GM23338 (cell line): ENCODE measurements at regions not wholly inside any gene's neighbourhood (a gene's known extent, or its start where the extent isn't known, plus 50 kb on each side); places are given as distances from the start of the nearest gene placed in this dataset.

Experiments used
- ATAC-seq: fragments of 200-7000 bp; cut with Tn5 transposase; 3 replicates; pipeline ENCODE4 v1.9.1; 2020
- DNase-seq: peaks from one replicate; pipeline ENCODE4 v3.0.0-alpha.2; 2015; ENCODE audit warnings: low spot score
- H2AFZ ChIP-seq: fragments of 200-600 bp; sonication (generic); 2 replicates; pipeline ENCODE4 v1.8.0; 2016; ENCODE audit warnings: antibody characterized with exemption, mild to moderate bottlenecking, moderate library complexity
- H3F3A ChIP-seq: fragments of 200-600 bp; sonication (generic); replicated peaks from 2 replicates; pipeline ENCODE4 v1.8.0; 2017; ENCODE audit warnings: antibody characterized with exemption, mixed run types, low read depth
- H3K27ac ChIP-seq: fragments of 200-600 bp; sonication (generic); 2 replicates; pipeline ENCODE4 v1.6.1; 2016; ENCODE audit warnings: low read depth
- H3K27me3 ChIP-seq: fragments of 200-600 bp; sonication (generic); 2 replicates; pipeline ENCODE4 v1.8.0; 2016; ENCODE audit warnings: mild to moderate bottlenecking, mixed run types, moderate library complexity; ENCODE audit not compliant: insufficient read depth
- H3K36me3 ChIP-seq: fragments of 200-600 bp; sonication (generic); 2 replicates; pipeline ENCODE4 v1.8.0; 2016; ENCODE audit warnings: mild to moderate bottlenecking; ENCODE audit not compliant: insufficient read depth
- H3K4me1 ChIP-seq: fragments of 200-600 bp; sonication (generic); 2 replicates; pipeline ENCODE4 v1.8.0; 2016; ENCODE audit warnings: mild to moderate bottlenecking, moderate library complexity; ENCODE audit not compliant: insufficient read depth
- H3K4me2 ChIP-seq: fragments of 200-600 bp; sonication (generic); 2 replicates; pipeline ENCODE4 v1.7.1; 2017; ENCODE audit warnings: mixed run types
- H3K4me3 ChIP-seq: fragments of 200-600 bp; sonication (generic); 2 replicates; pipeline ENCODE4 v1.6.1; 2016; ENCODE audit warnings: mixed run types
- H3K79me2 ChIP-seq: fragments of 200-600 bp; sonication (generic); replicated peaks from 2 replicates; pipeline ENCODE4 v1.8.0; 2017; ENCODE audit warnings: mild to moderate bottlenecking; ENCODE audit not compliant: insufficient read depth
- H3K9me2 ChIP-seq: fragments of 200-600 bp; sonication (generic); 2 replicates; pipeline ENCODE4 v1.8.0; 2017; ENCODE audit not compliant: insufficient read depth
- H4K20me1 ChIP-seq: fragments of 200-600 bp; sonication (generic); replicated peaks from 2 replicates; pipeline ENCODE4 v1.8.0; 2017; ENCODE audit warnings: mild to moderate bottlenecking; ENCODE audit not compliant: insufficient read depth
- H3K27ac Mint-ChIP-seq: 2 replicates; pipeline ENCODE4 v1.8.0; 2020; ENCODE audit warnings: inconsistent platforms, mild to moderate bottlenecking, moderate library complexity, mixed read lengths
- H3K27me3 Mint-ChIP-seq: 3 replicates; pipeline ENCODE4 v1.8.0; 2022; ENCODE audit warnings: low read depth, mild to moderate bottlenecking, moderate library complexity, mixed read lengths, inconsistent platforms; ENCODE audit not compliant: insufficient read depth, poor library complexity
- H3K36me3 Mint-ChIP-seq: 3 replicates; pipeline ENCODE4 v1.8.0; 2021; ENCODE audit warnings: low read depth, mild to moderate bottlenecking, inconsistent platforms, moderate library complexity, mixed read lengths
- H3K4me1 Mint-ChIP-seq: 3 replicates; pipeline ENCODE4 v1.8.0; 2020; ENCODE audit warnings: mild to moderate bottlenecking, inconsistent platforms, mixed read lengths
- H3K4me3 Mint-ChIP-seq: 3 replicates; pipeline ENCODE4 v1.8.0; 2021; ENCODE audit warnings: moderate library complexity, mild to moderate bottlenecking, inconsistent platforms, mixed read lengths
- H3K9me3 Mint-ChIP-seq: 3 replicates; pipeline ENCODE4 v1.8.0; 2020; ENCODE audit warnings: moderate library complexity, mild to moderate bottlenecking, inconsistent platforms, mixed read lengths
- CREB1 ChIP-seq: fragments of 250-450 bp; sonication (Bioruptor Pico); IDR thresholded peaks from 2 replicates; pipeline ENCODE4 v1.5.0; 2020; ENCODE audit warnings: low read depth, mild to moderate bottlenecking, moderate library complexity
- EZH2 ChIP-seq: fragments of 200-600 bp; sonication (generic); IDR thresholded peaks from one replicate; pipeline ENCODE4 v1.8.0; 2017; ENCODE audit warnings: antibody characterized with exemption, mild to moderate bottlenecking, low read depth; ENCODE audit not compliant: unreplicated experiment
- NANOG ChIP-seq: IDR thresholded peaks from 2 replicates; pipeline ENCODE4 v1.6.1; 2016; ENCODE audit warnings: antibody characterized with exemption, borderline replicate concordance
- STAT1 ChIP-seq: IDR thresholded peaks from one replicate; pipeline ENCODE4 v1.6.1; 2016; ENCODE audit warnings: antibody characterized with exemption; ENCODE audit not compliant: unreplicated experiment
- TF ChIP-seq, protein P1 (sequence below): fragments of 250-450 bp; sonication (Bioruptor Pico); IDR thresholded peaks from 2 replicates; pipeline ENCODE4 v1.5.0; 2020; ENCODE audit warnings: mild to moderate bottlenecking, moderate library complexity
- TF ChIP-seq, protein P2 (sequence below): IDR thresholded peaks from 2 replicates; pipeline ENCODE4 v1.6.1; 2016; ENCODE audit warnings: antibody characterized with exemption
- TF ChIP-seq, protein P3 (sequence below), 2 experiments: fragments of 200-600 bp in 1 of 2; sonication (generic) in 1 of 2; conservative IDR thresholded peaks; 2 replicates each; pipeline versions ENCODE4 v1.5.1 to v1.6.1; 2016 to 2017; ENCODE audit warnings: antibody characterized with exemption in 2 of 2, low read depth in 2 of 2, mild to moderate bottlenecking in 2 of 2, moderate library complexity in 1 of 2
- TF ChIP-seq, protein P4 (sequence below): IDR thresholded peaks from one replicate; pipeline ENCODE4 v1.6.1; 2018; ENCODE audit warnings: antibody characterized with exemption; ENCODE audit not compliant: unreplicated experiment

DNA sequence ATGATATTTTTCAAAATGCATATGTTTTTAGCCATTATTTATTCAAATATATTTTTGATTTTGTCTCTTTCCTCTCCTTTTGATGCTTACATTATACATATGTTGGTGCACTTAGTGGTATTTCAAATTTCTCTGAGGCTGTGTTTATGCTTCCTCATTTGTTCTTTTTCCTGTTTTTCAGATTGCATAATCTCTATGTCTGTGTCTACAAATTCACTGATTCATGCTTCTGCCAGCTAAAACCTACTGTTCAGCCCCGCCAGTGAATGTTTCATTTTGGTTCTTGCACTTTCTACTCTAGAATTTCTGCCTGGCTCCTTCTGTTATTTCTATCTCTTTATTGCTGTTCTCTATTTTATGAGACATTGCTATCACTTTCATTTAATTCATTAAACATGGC lies 951.7 kb upstream of the CNTNAP5 start (continued):
- TF ChIP-seq, protein P1, sequence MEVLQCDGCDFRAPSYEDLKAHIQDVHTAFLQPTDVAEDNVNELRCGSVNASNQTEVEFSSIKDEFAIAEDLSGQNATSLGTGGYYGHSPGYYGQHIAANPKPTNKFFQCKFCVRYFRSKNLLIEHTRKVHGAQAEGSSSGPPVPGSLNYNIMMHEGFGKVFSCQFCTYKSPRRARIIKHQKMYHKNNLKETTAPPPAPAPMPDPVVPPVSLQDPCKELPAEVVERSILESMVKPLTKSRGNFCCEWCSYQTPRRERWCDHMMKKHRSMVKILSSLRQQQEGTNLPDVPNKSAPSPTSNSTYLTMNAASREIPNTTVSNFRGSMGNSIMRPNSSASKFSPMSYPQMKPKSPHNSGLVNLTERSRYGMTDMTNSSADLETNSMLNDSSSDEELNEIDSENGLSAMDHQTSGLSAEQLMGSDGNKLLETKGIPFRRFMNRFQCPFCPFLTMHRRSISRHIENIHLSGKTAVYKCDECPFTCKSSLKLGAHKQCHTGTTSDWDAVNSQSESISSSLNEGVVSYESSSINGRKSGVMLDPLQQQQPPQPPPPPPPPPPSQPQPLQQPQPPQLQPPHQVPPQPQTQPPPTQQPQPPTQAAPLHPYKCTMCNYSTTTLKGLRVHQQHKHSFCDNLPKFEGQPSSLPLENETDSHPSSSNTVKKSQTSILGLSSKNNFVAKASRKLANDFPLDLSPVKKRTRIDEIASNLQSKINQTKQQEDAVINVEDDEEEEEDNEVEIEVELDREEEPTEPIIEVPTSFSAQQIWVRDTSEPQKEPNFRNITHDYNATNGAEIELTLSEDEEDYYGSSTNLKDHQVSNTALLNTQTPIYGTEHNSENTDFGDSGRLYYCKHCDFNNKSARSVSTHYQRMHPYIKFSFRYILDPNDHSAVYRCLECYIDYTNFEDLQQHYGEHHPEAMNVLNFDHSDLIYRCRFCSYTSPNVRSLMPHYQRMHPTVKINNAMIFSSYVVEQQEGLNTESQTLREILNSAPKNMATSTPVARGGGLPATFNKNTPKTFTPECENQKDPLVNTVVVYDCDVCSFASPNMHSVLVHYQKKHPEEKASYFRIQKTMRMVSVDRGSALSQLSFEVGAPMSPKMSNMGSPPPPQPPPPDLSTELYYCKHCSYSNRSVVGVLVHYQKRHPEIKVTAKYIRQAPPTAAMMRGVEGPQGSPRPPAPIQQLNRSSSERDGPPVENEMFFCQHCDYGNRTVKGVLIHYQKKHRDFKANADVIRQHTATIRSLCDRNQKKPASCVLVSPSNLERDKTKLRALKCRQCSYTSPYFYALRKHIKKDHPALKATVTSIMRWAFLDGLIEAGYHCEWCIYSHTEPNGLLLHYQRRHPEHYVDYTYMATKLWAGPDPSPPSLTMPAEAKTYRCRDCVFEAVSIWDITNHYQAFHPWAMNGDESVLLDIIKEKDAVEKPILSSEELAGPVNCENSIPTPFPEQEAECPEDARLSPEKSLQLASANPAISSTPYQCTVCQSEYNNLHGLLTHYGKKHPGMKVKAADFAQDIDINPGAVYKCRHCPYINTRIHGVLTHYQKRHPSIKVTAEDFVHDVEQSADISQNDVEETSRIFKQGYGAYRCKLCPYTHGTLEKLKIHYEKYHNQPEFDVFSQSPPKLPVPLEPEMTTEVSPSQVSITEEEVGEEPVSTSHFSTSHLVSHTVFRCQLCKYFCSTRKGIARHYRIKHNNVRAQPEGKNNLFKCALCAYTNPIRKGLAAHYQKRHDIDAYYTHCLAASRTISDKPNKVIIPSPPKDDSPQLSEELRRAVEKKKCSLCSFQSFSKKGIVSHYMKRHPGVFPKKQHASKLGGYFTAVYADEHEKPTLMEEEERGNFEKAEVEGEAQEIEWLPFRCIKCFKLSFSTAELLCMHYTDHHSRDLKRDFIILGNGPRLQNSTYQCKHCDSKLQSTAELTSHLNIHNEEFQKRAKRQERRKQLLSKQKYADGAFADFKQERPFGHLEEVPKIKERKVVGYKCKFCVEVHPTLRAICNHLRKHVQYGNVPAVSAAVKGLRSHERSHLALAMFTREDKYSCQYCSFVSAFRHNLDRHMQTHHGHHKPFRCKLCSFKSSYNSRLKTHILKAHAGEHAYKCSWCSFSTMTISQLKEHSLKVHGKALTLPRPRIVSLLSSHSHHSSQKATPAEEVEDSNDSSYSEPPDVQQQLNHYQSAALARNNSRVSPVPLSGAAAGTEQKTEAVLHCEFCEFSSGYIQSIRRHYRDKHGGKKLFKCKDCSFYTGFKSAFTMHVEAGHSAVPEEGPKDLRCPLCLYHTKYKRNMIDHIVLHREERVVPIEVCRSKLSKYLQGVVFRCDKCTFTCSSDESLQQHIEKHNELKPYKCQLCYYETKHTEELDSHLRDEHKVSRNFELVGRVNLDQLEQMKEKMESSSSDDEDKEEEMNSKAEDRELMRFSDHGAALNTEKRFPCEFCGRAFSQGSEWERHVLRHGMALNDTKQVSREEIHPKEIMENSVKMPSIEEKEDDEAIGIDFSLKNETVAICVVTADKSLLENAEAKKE (CRISPR knock-in tag) = no peak
- no peak for TF ChIP-seq STAT1
- no peak for TF ChIP-seq EZH2
- TF ChIP-seq NANOG = no peak
- TF ChIP-seq CREB1 (CRISPR knock-in tag) = no peak

DNA sequence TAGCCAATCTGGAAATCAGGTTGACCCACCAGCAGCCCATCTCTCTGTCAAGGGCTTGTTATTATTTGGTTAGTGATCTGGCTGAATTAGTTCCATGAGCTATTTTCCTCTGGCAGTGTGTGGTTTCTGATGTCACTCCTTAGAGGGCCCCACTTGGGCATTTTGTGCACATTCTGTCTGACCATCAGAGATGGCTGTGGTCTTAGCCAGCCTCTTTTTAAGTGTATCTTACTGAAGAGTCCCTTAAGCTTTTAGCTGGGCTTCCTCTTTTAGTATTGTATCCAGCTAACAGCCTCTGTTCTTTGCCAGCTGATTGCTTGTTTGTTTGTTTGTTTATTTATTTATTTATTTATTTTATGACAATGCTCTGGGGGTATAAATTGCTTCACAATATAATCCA lies 951.1 kb upstream of the CNTNAP5 start:
- Histone ChIP-seq H3K27me3 (no peaks in the 10 kb centered on the region), H3F3A (no peaks in the 10 kb centered on the region), H3K36me3 (no peaks in the 10 kb centered on the region), H3K27ac (no peak overlapping the region), H3K4me1 (no peaks in the 10 kb centered on the region), H3K79me2 (no peaks in the 10 kb centered on the region), H3K4me2 (no peak overlapping the region), H3K9me2 (no peaks in the 10 kb centered on the region), H2AFZ (no peak overlapping the region), H3K4me3 (no peak overlapping the region), H4K20me1 (no peaks in the 10 kb centered on the region)
- DNase-seq (no peak), ATAC-seq (no peak)
- Mint-ChIP-seq H3K27ac (no peak overlapping the region), H3K4me3 (no peak overlapping the region), H3K36me3 (no peaks in the 10 kb centered on the region), H3K4me1 (no peaks in the 10 kb centered on the region), H3K27me3 (no peaks in the 10 kb centered on the region), H3K9me3 (no peaks in the 10 kb centered on the region)
- no peak for TF ChIP-seq STAT1
- TF ChIP-seq, protein P2, sequence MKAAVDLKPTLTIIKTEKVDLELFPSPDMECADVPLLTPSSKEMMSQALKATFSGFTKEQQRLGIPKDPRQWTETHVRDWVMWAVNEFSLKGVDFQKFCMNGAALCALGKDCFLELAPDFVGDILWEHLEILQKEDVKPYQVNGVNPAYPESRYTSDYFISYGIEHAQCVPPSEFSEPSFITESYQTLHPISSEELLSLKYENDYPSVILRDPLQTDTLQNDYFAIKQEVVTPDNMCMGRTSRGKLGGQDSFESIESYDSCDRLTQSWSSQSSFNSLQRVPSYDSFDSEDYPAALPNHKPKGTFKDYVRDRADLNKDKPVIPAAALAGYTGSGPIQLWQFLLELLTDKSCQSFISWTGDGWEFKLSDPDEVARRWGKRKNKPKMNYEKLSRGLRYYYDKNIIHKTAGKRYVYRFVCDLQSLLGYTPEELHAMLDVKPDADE = no peak
- TF ChIP-seq, protein P3, sequence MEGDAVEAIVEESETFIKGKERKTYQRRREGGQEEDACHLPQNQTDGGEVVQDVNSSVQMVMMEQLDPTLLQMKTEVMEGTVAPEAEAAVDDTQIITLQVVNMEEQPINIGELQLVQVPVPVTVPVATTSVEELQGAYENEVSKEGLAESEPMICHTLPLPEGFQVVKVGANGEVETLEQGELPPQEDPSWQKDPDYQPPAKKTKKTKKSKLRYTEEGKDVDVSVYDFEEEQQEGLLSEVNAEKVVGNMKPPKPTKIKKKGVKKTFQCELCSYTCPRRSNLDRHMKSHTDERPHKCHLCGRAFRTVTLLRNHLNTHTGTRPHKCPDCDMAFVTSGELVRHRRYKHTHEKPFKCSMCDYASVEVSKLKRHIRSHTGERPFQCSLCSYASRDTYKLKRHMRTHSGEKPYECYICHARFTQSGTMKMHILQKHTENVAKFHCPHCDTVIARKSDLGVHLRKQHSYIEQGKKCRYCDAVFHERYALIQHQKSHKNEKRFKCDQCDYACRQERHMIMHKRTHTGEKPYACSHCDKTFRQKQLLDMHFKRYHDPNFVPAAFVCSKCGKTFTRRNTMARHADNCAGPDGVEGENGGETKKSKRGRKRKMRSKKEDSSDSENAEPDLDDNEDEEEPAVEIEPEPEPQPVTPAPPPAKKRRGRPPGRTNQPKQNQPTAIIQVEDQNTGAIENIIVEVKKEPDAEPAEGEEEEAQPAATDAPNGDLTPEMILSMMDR (conservative IDR thresholded peaks at IDR 0.05; ENCODE audit: low read depth in 2 of 2) = no peak
- TF ChIP-seq, protein P4, sequence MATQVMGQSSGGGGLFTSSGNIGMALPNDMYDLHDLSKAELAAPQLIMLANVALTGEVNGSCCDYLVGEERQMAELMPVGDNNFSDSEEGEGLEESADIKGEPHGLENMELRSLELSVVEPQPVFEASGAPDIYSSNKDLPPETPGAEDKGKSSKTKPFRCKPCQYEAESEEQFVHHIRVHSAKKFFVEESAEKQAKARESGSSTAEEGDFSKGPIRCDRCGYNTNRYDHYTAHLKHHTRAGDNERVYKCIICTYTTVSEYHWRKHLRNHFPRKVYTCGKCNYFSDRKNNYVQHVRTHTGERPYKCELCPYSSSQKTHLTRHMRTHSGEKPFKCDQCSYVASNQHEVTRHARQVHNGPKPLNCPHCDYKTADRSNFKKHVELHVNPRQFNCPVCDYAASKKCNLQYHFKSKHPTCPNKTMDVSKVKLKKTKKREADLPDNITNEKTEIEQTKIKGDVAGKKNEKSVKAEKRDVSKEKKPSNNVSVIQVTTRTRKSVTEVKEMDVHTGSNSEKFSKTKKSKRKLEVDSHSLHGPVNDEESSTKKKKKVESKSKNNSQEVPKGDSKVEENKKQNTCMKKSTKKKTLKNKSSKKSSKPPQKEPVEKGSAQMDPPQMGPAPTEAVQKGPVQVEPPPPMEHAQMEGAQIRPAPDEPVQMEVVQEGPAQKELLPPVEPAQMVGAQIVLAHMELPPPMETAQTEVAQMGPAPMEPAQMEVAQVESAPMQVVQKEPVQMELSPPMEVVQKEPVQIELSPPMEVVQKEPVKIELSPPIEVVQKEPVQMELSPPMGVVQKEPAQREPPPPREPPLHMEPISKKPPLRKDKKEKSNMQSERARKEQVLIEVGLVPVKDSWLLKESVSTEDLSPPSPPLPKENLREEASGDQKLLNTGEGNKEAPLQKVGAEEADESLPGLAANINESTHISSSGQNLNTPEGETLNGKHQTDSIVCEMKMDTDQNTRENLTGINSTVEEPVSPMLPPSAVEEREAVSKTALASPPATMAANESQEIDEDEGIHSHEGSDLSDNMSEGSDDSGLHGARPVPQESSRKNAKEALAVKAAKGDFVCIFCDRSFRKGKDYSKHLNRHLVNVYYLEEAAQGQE = no peak
